A549 (cell line): ENCODE measurements at regions not wholly inside any gene's neighbourhood (a gene's known extent, or its start where the extent isn't known, plus 50 kb on each side); places are given as distances from the start of the nearest gene placed in this dataset.

Experiments used
- ATAC-seq, 2 experiments: fragments of 200-7000 bp in 1 of 2; fragments of >200 bp in 1 of 2; cut with Nextera tagmentation in 1 of 2; cut with Tn5 transposase in 1 of 2; 3 replicates each; pipeline versions ENCODE4 v1.8.0 to v1.9.1; 2018 to 2020; ENCODE audit warnings: mild to moderate bottlenecking in 1 of 2, moderate library complexity in 1 of 2
- CTCF ChIA-PET: fragments of 300-600 bp; sonication (Branson Sonifier 250); formaldehyde crosslinking; extraction: SDS; loops from one replicate; lab custom pipeline; 2021; ENCODE audit warnings: antibody characterized with exemption, inconsistent platforms; lab: Yijun Ruan, JAX
- POLR2A ChIA-PET: fragments of 350-600 bp; formaldehyde crosslinking; extraction: SDS; loops from one replicate; lab custom pipeline; 2021; ENCODE audit warnings: antibody characterized with exemption, inconsistent platforms; lab: Yijun Ruan, JAX
- DNase-seq, 2 experiments: peaks; one replicate each; pipeline versions ENCODE4 v3.0.0 to v3.0.0-alpha.2; 2011 to 2016; ENCODE audit warnings: low read depth in 1 of 2, low spot score in 1 of 2
- FAIRE-seq: peaks from 2 replicates; lab custom pipeline; 2011; peaks lifted over from hg19 to GRCh38; lab: Jason Lieb, UNC
- H3K27ac ChIP-seq, 2 experiments: fragments of >200 bp; sonication (Bioruptor Twin); formaldehyde crosslinking; 3 replicates each; pipeline ENCODE4 v1.5.1; 2016 to 2017
- H3K4me1 ChIP-seq: fragments of >200 bp; sonication (Bioruptor Twin); formaldehyde crosslinking; 3 replicates; pipeline ENCODE4 v1.6.1; 2016
- H3K4me2 ChIP-seq: fragments of >200 bp; sonication (Bioruptor Twin); formaldehyde crosslinking; 3 replicates; pipeline ENCODE4 v1.6.1; 2016
- H3K4me3 ChIP-seq: fragments of >200 bp; sonication (Bioruptor Twin); formaldehyde crosslinking; 3 replicates; pipeline ENCODE4 v1.5.1; 2016
- H3K9me3 ChIP-seq: fragments of >200 bp; sonication (Bioruptor Twin); formaldehyde crosslinking; 3 replicates; pipeline ENCODE4 v1.6.1; 2016
- CBX8 ChIP-seq: fragments of 200-600 bp; sonication (generic); IDR thresholded peaks from 2 replicates; pipeline ENCODE4 v1.6.1; 2016
- CHD2 ChIP-seq: fragments of 150-350 bp; IDR thresholded peaks from 2 replicates; pipeline ENCODE4 v1.6.1; 2014; ENCODE audit warnings: low read length; ENCODE audit not compliant: partially characterized antibody
- EHMT2 ChIP-seq: fragments of 200-600 bp; sonication (generic); IDR thresholded peaks from 2 replicates; pipeline ENCODE4 v1.6.1; 2016; ENCODE audit warnings: antibody characterized with exemption, low read depth, mild to moderate bottlenecking, moderate library complexity
- EP300 ChIP-seq, 2 experiments: fragments of >200 bp; sonication (Bioruptor Twin); formaldehyde crosslinking; IDR thresholded peaks; 2 replicates in 1 of 2; 3 replicates in 1 of 2; pipeline ENCODE4 v1.6.1; 2016 to 2017
- HOXB13 ChIP-seq: fragments of 250-450 bp; sonication (Bioruptor Pico); IDR thresholded peaks from 2 replicates; pipeline ENCODE4 v1.5.0; 2020; ENCODE audit warnings: low read depth, mild to moderate bottlenecking, moderate library complexity
- HOXB5 ChIP-seq: fragments of 250-450 bp; sonication (Bioruptor Pico); IDR thresholded peaks from 2 replicates; pipeline ENCODE4 v1.5.0; 2020; ENCODE audit warnings: mild to moderate bottlenecking, moderate library complexity
- KDM1A ChIP-seq: fragments of 200-600 bp; sonication (generic); IDR thresholded peaks from 2 replicates; pipeline ENCODE4 v1.6.1; 2016; ENCODE audit warnings: low read depth, mild to moderate bottlenecking
- KDM5A ChIP-seq: fragments of 200-600 bp; sonication (generic); IDR thresholded peaks from 2 replicates; pipeline ENCODE4 v1.6.1; 2016; ENCODE audit warnings: antibody characterized with exemption, mild to moderate bottlenecking
- MAZ ChIP-seq: fragments of 150-350 bp; IDR thresholded peaks from 2 replicates; pipeline ENCODE4 v1.6.1; 2014; ENCODE audit warnings: antibody characterized with exemption, low read depth, low read length, borderline replicate concordance
- NPAS2 ChIP-seq: fragments of 250-450 bp; sonication (Bioruptor Pico); IDR thresholded peaks from 2 replicates; pipeline ENCODE4 v1.8.0; 2022; ENCODE audit warnings: mild to moderate bottlenecking, moderate library complexity, borderline replicate concordance
- NR3C1 ChIP-seq: fragments of >200 bp; sonication (Bioruptor Twin); formaldehyde crosslinking; IDR thresholded peaks from 3 replicates; pipeline ENCODE4 v1.6.1; 2017
- PHF8 ChIP-seq: fragments of 200-600 bp; sonication (generic); IDR thresholded peaks from 2 replicates; pipeline ENCODE4 v1.6.1; 2016; ENCODE audit warnings: low read depth, mild to moderate bottlenecking, antibody characterized with exemption, moderate library complexity, borderline replicate concordance
- POLR2AphosphoS2 ChIP-seq: conservative IDR thresholded peaks from 2 replicates; pipeline ENCODE4 v1.6.1; 2012; ENCODE audit warnings: low read length, improper control_type of control experiment, inconsistent platforms
- RAD21 ChIP-seq, 2 experiments: fragments of >200 bp in 1 of 2; sonication (Bioruptor Twin) in 1 of 2; formaldehyde crosslinking in 1 of 2; IDR thresholded peaks in 1 of 2; conservative IDR thresholded peaks in 1 of 2; 2 replicates in 1 of 2; 3 replicates in 1 of 2; pipeline ENCODE4 v1.6.1; 2012 to 2018; ENCODE audit warnings: inconsistent platforms in 1 of 2
- RARB ChIP-seq: fragments of 250-450 bp; sonication (Bioruptor Pico); IDR thresholded peaks from 2 replicates; pipeline ENCODE4 v1.8.0; 2021; ENCODE audit warnings: mild to moderate bottlenecking, moderate library complexity
- RCOR1 ChIP-seq: fragments of 150-350 bp; IDR thresholded peaks from 2 replicates; pipeline ENCODE4 v1.6.1; 2014; ENCODE audit warnings: antibody characterized with exemption, low read length, low read depth
- RNF2 ChIP-seq: fragments of 200-600 bp; sonication (generic); IDR thresholded peaks from 2 replicates; pipeline ENCODE4 v1.6.1; 2016; ENCODE audit warnings: low read depth, mild to moderate bottlenecking, antibody characterized with exemption, moderate library complexity, borderline replicate concordance
- WGBS: methylation state at CpG from one replicate; pipeline ENCODE4 v1.1.6; 2017; ENCODE audit errors: missing lambda C conversion rate; 5-methylcytosine and 5-hydroxymethylcytosine counted together
- TF ChIP-seq, protein P1 (sequence below): IDR thresholded peaks from 2 replicates; pipeline ENCODE4 v1.6.1; 2012; ENCODE audit warnings: low read depth, borderline replicate concordance
- TF ChIP-seq, protein P2 (sequence below): fragments of 250-450 bp; sonication (Bioruptor Pico); IDR thresholded peaks from 2 replicates; pipeline ENCODE4 v1.5.0; 2020; ENCODE audit warnings: low read depth, mild to moderate bottlenecking, moderate library complexity
- TF ChIP-seq, protein P3 (sequence below): fragments of 250-450 bp; sonication (Bioruptor Pico); IDR thresholded peaks from 2 replicates; pipeline ENCODE4 v1.5.0; 2021; ENCODE audit warnings: mild to moderate bottlenecking, moderate library complexity, borderline replicate concordance
- TF ChIP-seq, protein P4 (sequence below): fragments of >200 bp; sonication (Bioruptor Twin); formaldehyde crosslinking; IDR thresholded peaks from 3 replicates; pipeline ENCODE4 v1.5.1; 2016
- TF ChIP-seq, protein P5 (sequence below): fragments of 450-650 bp; IDR thresholded peaks from 2 replicates; pipeline ENCODE4 v1.6.1; 2014; ENCODE audit warnings: antibody characterized with exemption
- TF ChIP-seq, protein P6 (sequence below): fragments of 150-350 bp; IDR thresholded peaks from 2 replicates; pipeline ENCODE4 v1.6.1; 2014; ENCODE audit warnings: low read depth, mild to moderate bottlenecking, low read length

DNA sequence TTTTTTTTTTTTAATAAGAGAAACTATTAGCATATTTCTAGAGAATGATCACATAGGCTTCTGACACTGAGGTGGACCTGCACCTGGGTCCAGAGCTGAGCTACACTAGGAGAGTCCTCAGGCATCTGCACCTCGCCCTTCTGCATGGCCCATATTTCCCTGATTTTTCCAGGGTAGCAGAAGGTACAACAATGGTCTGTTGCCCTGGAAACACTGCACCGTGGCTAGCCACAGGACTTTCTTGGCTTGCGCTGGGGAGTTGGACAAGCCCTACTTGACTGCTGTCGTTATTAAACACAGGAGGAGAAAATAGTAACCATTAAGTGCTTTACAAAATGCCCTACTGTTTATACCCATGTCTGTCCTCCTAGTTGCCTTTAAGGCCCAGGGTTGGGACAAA, 615.7 kb upstream of the MEF2C start:
- TF ChIP-seq CHD2 = no peak
- no peak for TF ChIP-seq EP300 (IDR thresholded peaks at IDR 0.05)
- TF ChIP-seq, protein P1, sequence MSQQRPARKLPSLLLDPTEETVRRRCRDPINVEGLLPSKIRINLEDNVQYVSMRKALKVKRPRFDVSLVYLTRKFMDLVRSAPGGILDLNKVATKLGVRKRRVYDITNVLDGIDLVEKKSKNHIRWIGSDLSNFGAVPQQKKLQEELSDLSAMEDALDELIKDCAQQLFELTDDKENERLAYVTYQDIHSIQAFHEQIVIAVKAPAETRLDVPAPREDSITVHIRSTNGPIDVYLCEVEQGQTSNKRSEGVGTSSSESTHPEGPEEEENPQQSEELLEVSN = no peak
- TF ChIP-seq RCOR1 = no peak
- TF ChIP-seq, protein P2, sequence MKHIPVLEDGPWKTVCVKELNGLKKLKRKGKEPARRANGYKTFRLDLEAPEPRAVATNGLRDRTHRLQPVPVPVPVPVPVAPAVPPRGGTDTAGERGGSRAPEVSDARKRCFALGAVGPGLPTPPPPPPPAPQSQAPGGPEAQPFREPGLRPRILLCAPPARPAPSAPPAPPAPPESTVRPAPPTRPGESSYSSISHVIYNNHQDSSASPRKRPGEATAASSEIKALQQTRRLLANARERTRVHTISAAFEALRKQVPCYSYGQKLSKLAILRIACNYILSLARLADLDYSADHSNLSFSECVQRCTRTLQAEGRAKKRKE = no peak
- no peak for TF ChIP-seq RARB (CRISPR knock-in tag)
- no peak for TF ChIP-seq MAZ
- TF ChIP-seq, protein P3, sequence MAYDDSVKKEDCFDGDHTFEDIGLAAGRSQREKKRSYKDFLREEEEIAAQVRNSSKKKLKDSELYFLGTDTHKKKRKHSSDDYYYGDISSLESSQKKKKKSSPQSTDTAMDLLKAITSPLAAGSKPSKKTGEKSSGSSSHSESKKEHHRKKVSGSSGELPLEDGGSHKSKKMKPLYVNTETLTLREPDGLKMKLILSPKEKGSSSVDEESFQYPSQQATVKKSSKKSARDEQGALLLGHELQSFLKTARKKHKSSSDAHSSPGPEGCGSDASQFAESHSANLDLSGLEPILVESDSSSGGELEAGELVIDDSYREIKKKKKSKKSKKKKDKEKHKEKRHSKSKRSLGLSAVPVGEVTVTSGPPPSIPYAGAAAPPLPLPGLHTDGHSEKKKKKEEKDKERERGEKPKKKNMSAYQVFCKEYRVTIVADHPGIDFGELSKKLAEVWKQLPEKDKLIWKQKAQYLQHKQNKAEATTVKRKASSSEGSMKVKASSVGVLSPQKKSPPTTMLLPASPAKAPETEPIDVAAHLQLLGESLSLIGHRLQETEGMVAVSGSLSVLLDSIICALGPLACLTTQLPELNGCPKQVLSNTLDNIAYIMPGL (CRISPR knock-in tag) = no peak
- TF ChIP-seq KDM1A = no peak
- TF ChIP-seq NR3C1 = no peak
- TF ChIP-seq RAD21 (conservative IDR thresholded peaks at IDR 0.05 in 1 of 2, IDR thresholded peaks at IDR 0.05 in 1 of 2) = no peak
- no peak for TF ChIP-seq EHMT2
- TF ChIP-seq, protein P4, sequence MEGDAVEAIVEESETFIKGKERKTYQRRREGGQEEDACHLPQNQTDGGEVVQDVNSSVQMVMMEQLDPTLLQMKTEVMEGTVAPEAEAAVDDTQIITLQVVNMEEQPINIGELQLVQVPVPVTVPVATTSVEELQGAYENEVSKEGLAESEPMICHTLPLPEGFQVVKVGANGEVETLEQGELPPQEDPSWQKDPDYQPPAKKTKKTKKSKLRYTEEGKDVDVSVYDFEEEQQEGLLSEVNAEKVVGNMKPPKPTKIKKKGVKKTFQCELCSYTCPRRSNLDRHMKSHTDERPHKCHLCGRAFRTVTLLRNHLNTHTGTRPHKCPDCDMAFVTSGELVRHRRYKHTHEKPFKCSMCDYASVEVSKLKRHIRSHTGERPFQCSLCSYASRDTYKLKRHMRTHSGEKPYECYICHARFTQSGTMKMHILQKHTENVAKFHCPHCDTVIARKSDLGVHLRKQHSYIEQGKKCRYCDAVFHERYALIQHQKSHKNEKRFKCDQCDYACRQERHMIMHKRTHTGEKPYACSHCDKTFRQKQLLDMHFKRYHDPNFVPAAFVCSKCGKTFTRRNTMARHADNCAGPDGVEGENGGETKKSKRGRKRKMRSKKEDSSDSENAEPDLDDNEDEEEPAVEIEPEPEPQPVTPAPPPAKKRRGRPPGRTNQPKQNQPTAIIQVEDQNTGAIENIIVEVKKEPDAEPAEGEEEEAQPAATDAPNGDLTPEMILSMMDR = no peak
- TF ChIP-seq CBX8 = no peak
- no peak for TF ChIP-seq RNF2
- Histone ChIP-seq H3K4me2 (no peak overlapping the region), H3K4me3 (no peak overlapping the region), H3K9me3 (no peaks in the 10 kb centered on the region), H3K27ac (no peak overlapping the region), H3K4me1 (no peaks in the 10 kb centered on the region)
- FAIRE-seq (no peak), ATAC-seq (no peak), DNase-seq (no peak)
- POLR2A ChIA-PET = no interaction called here
- CTCF ChIA-PET = no interaction called here
- WGBS = 7% methylated on average over 3 of the region's 4 CpGs

DNA sequence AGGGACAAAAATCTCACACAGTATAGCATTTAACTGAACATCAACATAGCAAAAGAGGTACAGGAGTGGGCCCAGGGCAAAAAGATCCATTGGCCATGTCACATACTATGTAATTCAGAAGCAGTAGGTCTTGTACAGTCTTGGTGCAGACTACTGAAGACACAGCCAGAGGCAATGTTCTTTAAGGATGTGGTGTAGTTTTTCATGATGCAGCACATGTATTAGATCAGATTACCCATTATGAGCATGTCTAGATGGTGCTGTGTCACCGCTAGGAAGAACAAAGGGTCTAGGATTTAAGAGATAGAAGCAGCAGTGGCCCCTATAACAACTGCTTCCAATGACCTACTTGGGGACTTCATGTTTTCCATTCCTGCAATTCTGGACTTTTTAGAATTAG, 610.4 kb upstream of the MEF2C start:
- no peak overlapping the region for H3K27ac ChIP-seq
- ChIA-PET POLR2A (no interaction called here), CTCF (no interaction called here)
- H3K4me1 ChIP-seq = no peaks in the 10 kb centered on the region
- no peak for TF ChIP-seq EP300 (IDR thresholded peaks at IDR 0.05)
- H3K4me2 ChIP-seq = no peak overlapping the region
- H3K9me3 ChIP-seq = no peaks in the 10 kb centered on the region
- no peak for FAIRE-seq
- H3K4me3 ChIP-seq = no peak overlapping the region
- 0% methylated on average over 1 of the region's 1 CpG for WGBS
- ATAC-seq = no peak
- no peak for DNase-seq

DNA sequence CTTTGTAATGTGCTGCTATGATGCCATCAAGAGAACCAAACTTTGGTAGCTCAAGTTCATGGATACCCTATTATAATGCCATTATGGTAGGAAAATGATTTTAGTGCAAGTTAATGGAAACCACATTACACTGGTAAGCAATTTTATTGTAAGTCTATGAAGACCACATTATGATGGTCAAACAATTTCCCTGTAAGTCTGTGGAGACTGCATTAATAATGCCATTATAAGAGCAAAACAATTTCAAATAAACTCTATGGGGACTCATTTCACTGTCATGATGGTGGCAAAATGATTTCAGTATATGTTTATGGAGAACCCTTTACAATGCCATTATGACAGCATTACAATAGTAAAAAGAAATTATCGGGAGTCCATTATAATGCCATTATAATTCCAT, 602.0 kb upstream of the MEF2C start:
- FAIRE-seq (no peak), ATAC-seq (no peak), DNase-seq (no peak)
- H3K27ac ChIP-seq = no peak overlapping the region
- H3K4me3 ChIP-seq = no peak overlapping the region
- no peak overlapping the region for H3K4me2 ChIP-seq
- POLR2A ChIA-PET = no interaction called here
- 0% methylated on average over 1 of the region's 1 CpG for WGBS
- no peaks in the 10 kb centered on the region for H3K9me3 ChIP-seq
- H3K4me1 ChIP-seq = no peaks in the 10 kb centered on the region
- CTCF ChIA-PET = no interaction called here
- TF ChIP-seq, protein P5, sequence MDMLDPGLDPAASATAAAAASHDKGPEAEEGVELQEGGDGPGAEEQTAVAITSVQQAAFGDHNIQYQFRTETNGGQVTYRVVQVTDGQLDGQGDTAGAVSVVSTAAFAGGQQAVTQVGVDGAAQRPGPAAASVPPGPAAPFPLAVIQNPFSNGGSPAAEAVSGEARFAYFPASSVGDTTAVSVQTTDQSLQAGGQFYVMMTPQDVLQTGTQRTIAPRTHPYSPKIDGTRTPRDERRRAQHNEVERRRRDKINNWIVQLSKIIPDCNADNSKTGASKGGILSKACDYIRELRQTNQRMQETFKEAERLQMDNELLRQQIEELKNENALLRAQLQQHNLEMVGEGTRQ = no peak
- TF ChIP-seq, protein P6, sequence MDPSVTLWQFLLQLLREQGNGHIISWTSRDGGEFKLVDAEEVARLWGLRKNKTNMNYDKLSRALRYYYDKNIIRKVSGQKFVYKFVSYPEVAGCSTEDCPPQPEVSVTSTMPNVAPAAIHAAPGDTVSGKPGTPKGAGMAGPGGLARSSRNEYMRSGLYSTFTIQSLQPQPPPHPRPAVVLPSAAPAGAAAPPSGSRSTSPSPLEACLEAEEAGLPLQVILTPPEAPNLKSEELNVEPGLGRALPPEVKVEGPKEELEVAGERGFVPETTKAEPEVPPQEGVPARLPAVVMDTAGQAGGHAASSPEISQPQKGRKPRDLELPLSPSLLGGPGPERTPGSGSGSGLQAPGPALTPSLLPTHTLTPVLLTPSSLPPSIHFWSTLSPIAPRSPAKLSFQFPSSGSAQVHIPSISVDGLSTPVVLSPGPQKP = no peak
- TF ChIP-seq KDM5A = no peak
- TF ChIP-seq, protein P3 (CRISPR knock-in tag) = no peak
- no peak for TF ChIP-seq NPAS2 (CRISPR knock-in tag)
- TF ChIP-seq HOXB5 (CRISPR knock-in tag) = no peak
- no peak for TF ChIP-seq CBX8
- no peak for TF ChIP-seq PHF8
- TF ChIP-seq HOXB13 (CRISPR knock-in tag) = no peak
- no peak for TF ChIP-seq POLR2AphosphoS2
